ENCODE measurements at regions not wholly inside any gene's neighbourhood (a gene's known extent, or its start where the extent isn't known, plus 50 kb on each side); places are given as distances from the start of the nearest gene placed in this dataset.

DNA sequence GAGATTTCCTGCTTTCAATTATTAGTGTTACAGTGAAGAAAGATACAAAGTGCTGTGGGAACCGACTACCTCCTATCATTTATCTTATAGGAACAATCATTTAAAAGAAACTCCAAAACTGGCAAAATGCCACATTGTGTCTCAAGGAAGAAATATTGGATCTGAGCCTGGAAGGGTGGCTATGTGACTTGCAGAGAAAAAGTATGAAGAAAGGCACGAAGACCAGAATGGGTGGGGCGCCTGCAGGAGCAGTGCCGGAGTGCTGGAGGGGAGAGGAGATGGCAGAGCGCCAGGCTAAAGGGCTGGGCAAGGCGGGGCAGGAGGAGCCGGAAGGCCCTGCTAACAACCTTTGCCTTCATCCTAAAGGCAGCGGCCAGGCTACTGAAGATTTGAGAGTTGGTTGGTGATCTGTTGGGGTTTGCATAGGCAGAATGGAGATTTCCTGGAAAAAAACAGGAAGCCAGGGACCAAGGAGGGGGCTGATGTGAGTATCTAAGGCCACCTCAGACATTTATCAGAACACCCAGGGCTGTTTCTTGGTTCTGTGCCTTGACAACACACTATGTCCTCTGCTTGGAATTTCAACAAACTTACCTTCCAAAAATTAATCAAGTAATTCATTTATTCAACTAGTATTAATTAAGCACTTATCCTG is 125.6 kb downstream of the MAFB start:
- TF ChIP-seq CTCF (IDR thresholded peaks at IDR 0.05; ENCODE audit: control insufficient read depth, insufficient read depth, low read depth, low read length, missing control alignments) = no peak
- DNase-seq (ENCODE audit: low read depth) = no peak
- no peak overlapping the region for H3K4me3 ChIP-seq (ENCODE audit: control insufficient read depth, low read depth, low read length)

- H3K4me3 ChIP-seq (ENCODE audit: control insufficient read depth, low read depth, low read length) = no peak overlapping the region
- DNase-seq (ENCODE audit: low read depth) = no peak
- TF ChIP-seq CTCF (IDR thresholded peaks at IDR 0.05; ENCODE audit: control insufficient read depth, insufficient read depth, low read depth, low read length, missing control alignments) = no peak
These were observed 127.0 kb downstream of the MAFB start for GRCh38 chr20:40562031-40562430.

DNA sequence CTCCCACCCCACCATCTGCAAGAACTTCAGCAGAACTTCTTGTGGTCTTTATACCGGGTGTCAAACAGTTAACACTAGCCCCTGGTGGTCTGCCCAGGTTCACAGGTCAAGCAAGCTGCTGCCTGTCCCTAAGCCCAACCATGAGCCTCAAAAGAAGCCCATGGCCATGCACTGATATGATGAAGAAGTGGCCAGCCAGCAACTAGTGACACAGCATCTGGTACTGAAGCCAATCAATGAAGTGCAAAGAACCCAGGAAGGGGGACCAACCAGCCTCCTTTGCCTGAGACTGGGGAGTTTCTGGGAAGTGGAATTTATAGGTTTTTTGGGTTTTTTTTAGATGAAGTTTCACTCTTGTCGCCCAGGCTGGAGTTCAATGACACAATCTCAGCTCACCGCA is 127.8 kb downstream of the MAFB start:
- no peak overlapping the region for H3K4me3 ChIP-seq (ENCODE audit: control insufficient read depth, low read depth, low read length)
- no peak for TF ChIP-seq CTCF (IDR thresholded peaks at IDR 0.05; ENCODE audit: control insufficient read depth, insufficient read depth, low read depth, low read length, missing control alignments)
- no peak for DNase-seq (ENCODE audit: low read depth)

- TF ChIP-seq CTCF (IDR thresholded peaks at IDR 0.05; ENCODE audit: control insufficient read depth, insufficient read depth, low read depth, low read length, missing control alignments) = no peak
- DNase-seq (ENCODE audit: low read depth) = no peak
- H3K4me3 ChIP-seq (ENCODE audit: control insufficient read depth, low read depth, low read length) = no peak overlapping the region
These were observed 130.8 kb downstream of the MAFB start for GRCh38 chr20:40558212-40558611.

DNA sequence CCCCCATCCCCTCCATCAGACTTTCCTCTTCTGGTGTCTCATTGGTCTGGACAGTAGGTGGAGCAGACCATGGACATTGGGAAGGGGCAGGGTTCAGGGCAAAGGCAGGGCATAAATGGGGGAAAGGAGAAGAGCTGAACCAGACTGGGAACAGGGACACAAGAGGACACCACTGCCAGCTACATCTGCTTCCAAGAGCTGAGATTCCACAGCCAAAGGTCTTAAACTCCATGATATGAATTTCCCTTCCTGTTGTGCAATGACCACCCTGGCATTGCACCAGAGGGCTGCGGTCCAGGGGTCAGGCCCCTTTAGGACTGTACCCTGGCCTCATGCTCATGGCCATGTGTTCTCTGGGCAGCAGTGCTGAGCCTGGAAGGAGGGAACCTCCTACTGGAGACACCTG is 137.9 kb downstream of the MAFB start:
- no peak for DNase-seq (ENCODE audit: low read depth)
- no peak for TF ChIP-seq CTCF (IDR thresholded peaks at IDR 0.05; ENCODE audit: control insufficient read depth, insufficient read depth, low read depth, low read length, missing control alignments)
- H3K4me3 ChIP-seq (ENCODE audit: control insufficient read depth, low read depth, low read length) = no peak overlapping the region

- H3K4me3 ChIP-seq (ENCODE audit: control insufficient read depth, low read depth, low read length) = no peak overlapping the region
- no peak for TF ChIP-seq CTCF (IDR thresholded peaks at IDR 0.05; ENCODE audit: control insufficient read depth, insufficient read depth, low read depth, low read length, missing control alignments)
- no peak for DNase-seq (ENCODE audit: low read depth)
These were observed 141.4 kb downstream of the MAFB start for GRCh38 chr20:40547483-40548091.
